ENCODE measurements at regions not wholly inside any gene's neighbourhood (a gene's known extent, or its start where the extent isn't known, plus 50 kb on each side); places are given as distances from the start of the nearest gene placed in this dataset.

DNA sequence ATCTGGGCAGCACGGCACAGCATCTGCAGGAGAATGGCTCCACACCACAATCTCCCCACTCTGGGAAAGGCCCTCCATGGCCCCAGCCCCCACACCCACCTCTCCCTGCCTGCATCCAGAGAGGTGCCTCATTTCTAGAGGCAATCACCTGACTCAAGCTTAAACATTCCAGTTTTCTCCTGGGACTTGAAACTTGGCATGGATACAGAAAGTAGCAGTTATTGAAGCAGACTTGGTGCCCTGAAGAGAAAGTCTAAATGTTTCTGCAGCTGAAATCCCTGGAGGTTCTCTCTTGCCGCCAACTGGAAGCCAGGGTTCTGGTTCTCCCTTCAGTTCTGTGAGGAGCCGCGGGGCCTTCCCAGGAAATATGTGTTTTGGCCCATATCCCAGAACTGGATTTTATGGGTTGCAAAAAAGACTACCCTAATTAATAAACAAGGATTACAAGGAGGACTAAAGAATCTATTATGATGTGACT, 122.8 kb downstream of the SKIDA1 start:
- POLR2A ChIA-PET = interaction anchor here (0.7 to 1.7 kb wide), 5 partner anchors 22 to 68 kb away, joined by 3 to 5 read pairs (median 3); no protein-coding TSS in a partner anchor
- CTCF ChIA-PET = interaction anchor here (0.6 kb wide), 1 partner anchor 49 kb away, joined by 3 read pairs; no protein-coding TSS in a partner anchor
- Mint-ChIP-seq H3K36me3 (ENCODE audit: insufficient read depth, unreplicated experiment) (peaks cover 5% of the 10 kb centered on the region), H3K9me3 (ENCODE audit: unreplicated experiment) (no peaks in the 10 kb centered on the region), H3K4me1 (ENCODE audit: insufficient read depth, unreplicated experiment) (peaks cover 43% of the 10 kb centered on the region), H3K27me3 (ENCODE audit: insufficient read depth, unreplicated experiment) (no peaks in the 10 kb centered on the region), H3K27ac (ENCODE audit: low read depth, unreplicated experiment) (no peak overlapping the region), H3K4me3 (ENCODE audit: unreplicated experiment) (no peak overlapping the region)
- no TSS peak for BruUV-seq (replicated peaks)
- peak; percentile 70 for DNase-seq (ENCODE audit: unreplicated experiment)
- TF ChIP-seq, protein P1, sequence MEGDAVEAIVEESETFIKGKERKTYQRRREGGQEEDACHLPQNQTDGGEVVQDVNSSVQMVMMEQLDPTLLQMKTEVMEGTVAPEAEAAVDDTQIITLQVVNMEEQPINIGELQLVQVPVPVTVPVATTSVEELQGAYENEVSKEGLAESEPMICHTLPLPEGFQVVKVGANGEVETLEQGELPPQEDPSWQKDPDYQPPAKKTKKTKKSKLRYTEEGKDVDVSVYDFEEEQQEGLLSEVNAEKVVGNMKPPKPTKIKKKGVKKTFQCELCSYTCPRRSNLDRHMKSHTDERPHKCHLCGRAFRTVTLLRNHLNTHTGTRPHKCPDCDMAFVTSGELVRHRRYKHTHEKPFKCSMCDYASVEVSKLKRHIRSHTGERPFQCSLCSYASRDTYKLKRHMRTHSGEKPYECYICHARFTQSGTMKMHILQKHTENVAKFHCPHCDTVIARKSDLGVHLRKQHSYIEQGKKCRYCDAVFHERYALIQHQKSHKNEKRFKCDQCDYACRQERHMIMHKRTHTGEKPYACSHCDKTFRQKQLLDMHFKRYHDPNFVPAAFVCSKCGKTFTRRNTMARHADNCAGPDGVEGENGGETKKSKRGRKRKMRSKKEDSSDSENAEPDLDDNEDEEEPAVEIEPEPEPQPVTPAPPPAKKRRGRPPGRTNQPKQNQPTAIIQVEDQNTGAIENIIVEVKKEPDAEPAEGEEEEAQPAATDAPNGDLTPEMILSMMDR (IDR thresholded peaks at IDR 0.05; ENCODE audit: unreplicated experiment) = no peak
- intact Hi-C loops (cut with micrococcal nuclease) = no loop called here

DNA sequence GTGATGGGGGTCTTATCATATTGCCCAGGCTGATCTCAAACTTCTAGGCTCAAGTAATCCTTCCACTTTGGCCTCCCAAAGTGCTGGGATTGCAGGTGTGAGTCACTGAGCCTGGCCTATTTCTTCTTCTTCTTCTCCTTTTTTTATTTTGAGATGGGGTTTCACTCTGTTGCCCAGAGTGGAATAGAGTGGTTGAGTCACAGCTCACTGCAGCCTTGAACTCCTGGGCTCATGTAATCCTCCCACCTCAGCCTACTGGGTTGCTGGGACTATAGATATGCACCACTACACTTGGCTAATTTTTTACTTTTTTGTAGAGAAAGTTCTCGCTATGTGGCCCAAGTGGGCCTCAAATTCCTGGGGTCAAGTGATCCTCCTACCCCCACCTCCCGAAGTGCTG, 124.3 kb downstream of the SKIDA1 start:
- Mint-ChIP-seq H3K27ac (ENCODE audit: low read depth, unreplicated experiment) (no peak overlapping the region), H3K27me3 (ENCODE audit: insufficient read depth, unreplicated experiment) (no peaks in the 10 kb centered on the region), H3K4me1 (ENCODE audit: insufficient read depth, unreplicated experiment) (peaks cover 32% of the 10 kb centered on the region), H3K9me3 (ENCODE audit: unreplicated experiment) (no peaks in the 10 kb centered on the region), H3K36me3 (ENCODE audit: insufficient read depth, unreplicated experiment) (peaks cover 5% of the 10 kb centered on the region), H3K4me3 (ENCODE audit: unreplicated experiment) (no peak overlapping the region)
- ChIA-PET POLR2A (no interaction called here), CTCF (no interaction called here)
- no TSS peak for BruUV-seq (replicated peaks)
- DNase-seq (ENCODE audit: unreplicated experiment) = peak; percentile 21
- TF ChIP-seq, protein P1 (IDR thresholded peaks at IDR 0.05; ENCODE audit: unreplicated experiment) = no peak
- intact Hi-C loops (cut with micrococcal nuclease) = no loop called here

DNA sequence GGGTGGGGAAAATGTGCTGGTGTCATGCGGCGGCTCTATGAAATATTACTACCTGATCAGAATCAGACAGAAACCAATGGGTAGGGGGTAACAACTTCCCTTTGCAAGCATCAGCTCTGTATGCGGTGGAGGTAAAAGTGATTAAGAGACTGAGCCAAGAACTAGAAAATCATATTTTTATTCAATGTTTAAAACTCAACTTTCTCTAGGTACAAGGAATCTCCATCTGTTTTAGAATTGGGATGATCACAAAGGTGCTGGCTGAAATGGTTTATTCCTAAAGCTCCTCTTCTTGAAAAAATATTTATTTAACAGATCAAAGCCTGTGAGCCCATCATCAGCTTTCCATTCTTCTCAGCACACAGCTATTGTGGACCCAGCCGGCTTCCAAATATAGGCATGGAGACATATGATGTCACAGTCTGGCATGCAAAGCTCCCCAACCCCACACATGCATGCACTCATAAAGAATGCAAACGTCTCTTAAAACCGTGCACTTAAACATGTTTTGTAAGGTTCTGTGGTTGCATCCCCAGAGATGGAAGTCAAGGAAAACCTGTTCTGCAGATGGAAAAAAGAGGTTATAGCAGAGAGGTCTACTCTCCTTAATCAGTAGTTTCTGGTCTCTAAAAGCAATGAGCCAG, 126.0 kb downstream of the SKIDA1 start:
- peaks cover 30% of the 10 kb centered on the region for H3K4me1 Mint-ChIP-seq (ENCODE audit: insufficient read depth, unreplicated experiment)
- no TSS peak for BruUV-seq (replicated peaks)
- DNase-seq (ENCODE audit: unreplicated experiment) = peak; percentile 62

DNA sequence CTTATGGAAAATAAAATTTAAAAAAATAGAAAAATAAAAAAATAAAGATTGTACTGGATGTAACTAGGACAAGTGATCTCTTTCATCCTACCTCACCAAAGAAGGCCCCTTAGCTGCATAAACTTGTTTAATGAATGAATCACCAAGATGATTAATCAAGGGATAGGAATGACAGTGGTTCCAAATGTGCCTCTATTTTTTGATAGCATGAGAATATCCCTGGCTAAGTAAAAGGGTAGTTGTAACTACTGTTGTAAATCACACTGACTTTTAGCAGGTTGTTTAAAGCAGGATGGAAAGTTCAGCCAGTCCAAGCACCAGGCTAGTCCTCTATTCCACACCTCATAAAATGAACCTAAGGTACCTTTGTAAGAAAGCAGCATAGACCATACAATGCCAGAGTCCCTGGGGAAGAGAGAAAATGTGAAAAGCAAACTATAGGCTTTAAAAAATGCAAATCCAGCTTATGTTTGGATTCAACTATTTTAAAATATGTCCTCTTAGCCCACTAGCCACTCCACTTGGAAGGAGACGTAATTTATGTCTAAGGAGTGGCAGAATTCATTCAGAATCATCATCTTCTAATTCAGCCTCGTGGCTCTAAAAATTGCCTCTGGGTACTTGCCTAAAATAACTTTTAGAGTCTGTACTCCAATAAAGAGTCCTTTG, 126.8 kb downstream of the SKIDA1 start:
- no TSS peak for BruUV-seq (replicated peaks)
- TF ChIP-seq, protein P1 (IDR thresholded peaks at IDR 0.05; ENCODE audit: unreplicated experiment) = no peak
- Mint-ChIP-seq H3K27ac (ENCODE audit: low read depth, unreplicated experiment) (peak overlapping the region; percentile 12), H3K36me3 (ENCODE audit: insufficient read depth, unreplicated experiment) (peaks cover 5% of the 10 kb centered on the region), H3K4me3 (ENCODE audit: unreplicated experiment) (no peak overlapping the region), H3K9me3 (ENCODE audit: unreplicated experiment) (no peaks in the 10 kb centered on the region), H3K27me3 (ENCODE audit: insufficient read depth, unreplicated experiment) (no peaks in the 10 kb centered on the region), H3K4me1 (ENCODE audit: insufficient read depth, unreplicated experiment) (peaks cover 30% of the 10 kb centered on the region)
- POLR2A ChIA-PET = interaction anchor here (0.8 to 1.6 kb wide), 4 partner anchors 10 to 49 kb away, joined by 3 to 5 read pairs (median 3); no protein-coding TSS in a partner anchor
- intact Hi-C loops (cut with micrococcal nuclease) = no loop called here
- CTCF ChIA-PET = interaction anchor here (0.7 to 0.9 kb wide), 2 partner anchors 9 to 514 kb away, joined by 3 read pairs; no protein-coding TSS in a partner anchor
- DNase-seq (ENCODE audit: unreplicated experiment) = peak; percentile 62

More for the DNA sequence above, 126.0 kb downstream of the SKIDA1 start:
- CTCF ChIA-PET = interaction anchor here (0.6 to 0.9 kb wide), 2 partner anchors 8 to 544 kb away, joined by 3 read pairs; no protein-coding TSS in a partner anchor
- TF ChIP-seq, protein P1 (IDR thresholded peaks at IDR 0.05; ENCODE audit: unreplicated experiment) = no peak
- Mint-ChIP-seq H3K27me3 (ENCODE audit: insufficient read depth, unreplicated experiment) (no peaks in the 10 kb centered on the region), H3K9me3 (ENCODE audit: unreplicated experiment) (no peaks in the 10 kb centered on the region), H3K36me3 (ENCODE audit: insufficient read depth, unreplicated experiment) (peaks cover 5% of the 10 kb centered on the region), H3K4me3 (ENCODE audit: unreplicated experiment) (no peak overlapping the region), H3K27ac (ENCODE audit: low read depth, unreplicated experiment) (no peak overlapping the region)
- intact Hi-C loops (cut with micrococcal nuclease) = no loop called here
- POLR2A ChIA-PET = interaction anchor here (0.6 to 1.6 kb wide), 7 partner anchors 9 to 1586 kb away, joined by 3 to 5 read pairs (median 3); no protein-coding TSS in a partner anchor

Data from MCF 10A (cell line).